ENCODE measurements at regions not wholly inside any gene's neighbourhood (a gene's known extent, or its start where the extent isn't known, plus 50 kb on each side); places are given as distances from the start of the nearest gene placed in this dataset.

GRCh38 chr11:121740902-121741301, 288.1 kb upstream of the SORL1-AS1 start:
- TF ChIP-seq CTCF (IDR thresholded peaks at IDR 0.05) (no peak), POLR2A (IDR thresholded peaks at IDR 0.05) (no peak)

Data from Peyer's patch (tissue), 4 donors.